ENCODE measurements at regions not wholly inside any gene's neighbourhood (a gene's known extent, or its start where the extent isn't known, plus 50 kb on each side); places are given as distances from the start of the nearest gene placed in this dataset.

GRCh38 chrX:14377427-14377826 is 151.9 kb upstream of the GLRA2 start:
- TF ChIP-seq ATF2 (tag by site-specific recombination; IDR thresholded peaks at IDR 0.05; ENCODE audit: low read depth), result no peak
- TF ChIP-seq ZNF248 (tag by site-specific recombination; IDR thresholded peaks at IDR 0.05), result no peak
- TF ChIP-seq ZNF274 (IDR thresholded peaks at IDR 0.05; ENCODE audit: low read length), result no peak
- TF ChIP-seq ZNF274 (tag by site-specific recombination; IDR thresholded peaks at IDR 0.05; ENCODE audit: borderline replicate concordance), result no peak
- no peak for TF ChIP-seq CTCF (tag by site-specific recombination; IDR thresholded peaks at IDR 0.05)
- no peak for TF ChIP-seq ZBTB26 (tag by site-specific recombination; optimal IDR thresholded peaks at IDR 0.05)
- no peak for TF ChIP-seq KLF8 (tag by site-specific recombination; IDR thresholded peaks at IDR 0.05)
- no peak for TF ChIP-seq ZNF2 (tag by site-specific recombination; IDR thresholded peaks at IDR 0.05)
- no peak for TF ChIP-seq ZNF416 (tag by site-specific recombination; IDR thresholded peaks at IDR 0.05)
- no peak for TF ChIP-seq ZNF639 (tag by site-specific recombination; IDR thresholded peaks at IDR 0.05)
- no peak for TF ChIP-seq KLF16 (tag by site-specific recombination; IDR thresholded peaks at IDR 0.05)

Data from HEK293 (cell line).